Lower lobe of right lung (tissue), 2 donors: ENCODE measurements at regions not wholly inside any gene's neighbourhood (a gene's known extent, or its start where the extent isn't known, plus 50 kb on each side); places are given as distances from the start of the nearest gene placed in this dataset.

Experiments
- ATAC-seq, 2 donors: fragments of 200-7000 bp; cut with Tn5 transposase; one replicate each; pipeline ENCODE4 v1.9.1; 2020 to 2022; ENCODE audit warnings: mild to moderate bottlenecking in 2 of 2, moderate library complexity in 2 of 2
- DNase-seq: peaks from one replicate; pipeline ENCODE4 v3.0.0-alpha.2; 2020
- H3K27ac ChIP-seq: fragments of 200-600 bp; one replicate; pipeline ENCODE4 v1.8.0; 2022
- H3K27me3 ChIP-seq: fragments of 200-600 bp; one replicate; pipeline ENCODE4 v1.8.0; 2022; ENCODE audit warnings: low read depth
- H3K36me3 ChIP-seq: fragments of 200-600 bp; one replicate; pipeline ENCODE4 v1.8.0; 2022; ENCODE audit warnings: mild to moderate bottlenecking
- H3K4me1 ChIP-seq: fragments of 200-600 bp; one replicate; pipeline ENCODE4 v1.8.0; 2022
- H3K4me3 ChIP-seq: fragments of 200-600 bp; one replicate; pipeline ENCODE4 v1.8.0; 2022; ENCODE audit warnings: mild to moderate bottlenecking
- H3K9me3 ChIP-seq: fragments of 200-600 bp; one replicate; pipeline ENCODE4 v1.8.0; 2022
- intact Hi-C: fragments of 100-400 bp; cut with DNase I; formaldehyde crosslinking; loops from one replicate; pipeline ENCODE4 v1.11.0; 2022
- TF ChIP-seq, protein P1 (sequence below): fragments of 200-600 bp; IDR thresholded peaks from one replicate; pipeline ENCODE4 v1.8.0; 2022; ENCODE audit warnings: antibody characterized with exemption, mild to moderate bottlenecking
- donor health status: DM: no; HTN: yes; CAD: no; lungs with severe emphysema.

DNA sequence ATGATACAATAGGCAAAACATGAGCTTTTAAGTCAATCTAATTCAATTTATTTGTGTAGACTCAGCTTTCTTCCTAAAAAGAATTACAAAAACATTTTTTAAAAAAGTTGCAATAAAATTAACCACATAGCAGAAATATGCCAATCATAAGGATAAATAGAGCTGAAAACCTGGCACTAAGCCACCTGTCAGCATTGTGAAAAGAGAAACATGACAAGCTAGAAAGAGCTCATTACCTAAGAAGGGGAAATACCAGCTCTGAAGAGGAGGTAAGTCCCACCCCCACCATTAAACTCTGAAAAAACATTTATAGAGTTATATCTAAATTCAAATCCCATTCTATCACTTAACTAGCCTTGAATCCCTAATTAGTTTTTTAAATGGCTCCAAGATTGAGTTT, 372.9 kb downstream of the OSTF1 start:
- TF ChIP-seq, protein P1, sequence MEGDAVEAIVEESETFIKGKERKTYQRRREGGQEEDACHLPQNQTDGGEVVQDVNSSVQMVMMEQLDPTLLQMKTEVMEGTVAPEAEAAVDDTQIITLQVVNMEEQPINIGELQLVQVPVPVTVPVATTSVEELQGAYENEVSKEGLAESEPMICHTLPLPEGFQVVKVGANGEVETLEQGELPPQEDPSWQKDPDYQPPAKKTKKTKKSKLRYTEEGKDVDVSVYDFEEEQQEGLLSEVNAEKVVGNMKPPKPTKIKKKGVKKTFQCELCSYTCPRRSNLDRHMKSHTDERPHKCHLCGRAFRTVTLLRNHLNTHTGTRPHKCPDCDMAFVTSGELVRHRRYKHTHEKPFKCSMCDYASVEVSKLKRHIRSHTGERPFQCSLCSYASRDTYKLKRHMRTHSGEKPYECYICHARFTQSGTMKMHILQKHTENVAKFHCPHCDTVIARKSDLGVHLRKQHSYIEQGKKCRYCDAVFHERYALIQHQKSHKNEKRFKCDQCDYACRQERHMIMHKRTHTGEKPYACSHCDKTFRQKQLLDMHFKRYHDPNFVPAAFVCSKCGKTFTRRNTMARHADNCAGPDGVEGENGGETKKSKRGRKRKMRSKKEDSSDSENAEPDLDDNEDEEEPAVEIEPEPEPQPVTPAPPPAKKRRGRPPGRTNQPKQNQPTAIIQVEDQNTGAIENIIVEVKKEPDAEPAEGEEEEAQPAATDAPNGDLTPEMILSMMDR, result no peak
- Histone ChIP-seq H3K4me3 (no peak overlapping the region), H3K27ac (no peak overlapping the region), H3K36me3 (no peaks in the 10 kb centered on the region), H3K27me3 (no peaks in the 10 kb centered on the region), H3K9me3 (no peaks in the 10 kb centered on the region), H3K4me1 (no peaks in the 10 kb centered on the region)
- intact Hi-C loops, result no loop called here
- no peak for DNase-seq
- no peak for ATAC-seq

DNA sequence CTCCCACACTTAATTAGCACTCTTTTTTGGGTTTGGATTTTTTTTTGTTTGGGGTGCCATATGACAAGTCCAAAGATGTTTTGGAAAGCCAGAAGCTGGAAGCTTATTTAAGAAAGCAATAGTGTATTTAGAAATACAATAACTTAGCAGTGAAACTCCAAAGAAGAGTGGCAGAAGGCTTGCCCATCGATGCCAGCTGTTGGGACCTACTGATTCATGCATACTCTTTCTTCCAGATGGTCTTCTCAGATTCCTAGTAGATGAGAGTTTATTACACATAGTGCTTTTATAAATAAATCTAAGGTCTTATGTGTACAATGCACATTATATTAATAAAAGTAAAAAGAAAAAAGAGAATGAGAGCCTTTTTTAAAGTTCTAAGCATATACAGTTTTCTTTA, 374.6 kb downstream of the OSTF1 start:
- ATAC-seq, result no peak
- intact Hi-C loops, result no loop called here
- H3K9me3 ChIP-seq, result no peaks in the 10 kb centered on the region
- no peak overlapping the region for H3K27ac ChIP-seq
- TF ChIP-seq, protein P1, result no peak
- H3K4me1 ChIP-seq, result no peaks in the 10 kb centered on the region
- DNase-seq, result no peak
- H3K27me3 ChIP-seq, result no peaks in the 10 kb centered on the region
- H3K36me3 ChIP-seq, result no peaks in the 10 kb centered on the region
- H3K4me3 ChIP-seq, result no peak overlapping the region

DNA sequence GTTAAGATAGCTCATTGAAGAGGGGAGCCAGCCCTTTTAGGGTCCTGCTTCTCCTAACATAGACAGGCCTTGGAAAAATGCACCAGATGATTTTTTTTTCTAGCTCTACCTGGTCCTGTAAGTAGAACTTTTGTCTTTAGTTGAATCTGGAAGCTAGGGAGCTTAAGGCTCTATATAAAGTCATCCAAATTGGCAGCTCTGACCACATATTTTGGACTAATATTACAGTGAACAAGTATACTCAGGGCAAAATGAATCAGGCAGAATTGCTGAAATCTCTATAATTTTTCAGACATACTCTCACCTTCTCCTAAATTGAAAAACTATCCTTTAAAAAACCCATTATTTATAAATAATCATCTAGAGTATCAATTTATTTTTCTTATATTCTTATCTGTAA, 375.6 kb downstream of the OSTF1 start:
- DNase-seq, result no peak
- TF ChIP-seq, protein P1, result no peak
- no peak for ATAC-seq
- Histone ChIP-seq H3K27me3 (no peaks in the 10 kb centered on the region), H3K4me1 (no peaks in the 10 kb centered on the region), H3K36me3 (no peaks in the 10 kb centered on the region), H3K27ac (no peak overlapping the region), H3K4me3 (no peak overlapping the region), H3K9me3 (no peaks in the 10 kb centered on the region)
- intact Hi-C loops, result no loop called here

DNA sequence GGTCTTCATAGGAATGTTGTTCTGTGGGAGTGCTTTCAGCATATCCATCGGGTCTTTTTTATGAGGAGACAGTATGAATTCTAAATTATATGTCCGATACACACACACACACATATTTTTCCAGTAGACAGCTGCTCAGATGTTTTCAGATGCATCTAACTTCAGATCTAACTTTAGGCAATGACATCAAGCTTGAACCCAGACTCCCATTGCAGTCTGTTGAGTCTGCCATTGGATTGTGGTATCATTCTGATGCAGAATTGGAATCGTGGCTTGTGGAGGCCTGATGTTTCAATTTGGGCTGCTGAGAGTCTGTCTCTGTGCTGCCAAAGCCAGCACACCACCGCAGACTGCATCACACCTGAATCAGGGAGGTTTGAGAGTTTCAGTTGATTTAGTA, 376.4 kb downstream of the OSTF1 start:
- intact Hi-C loops, result no loop called here
- H3K4me3 ChIP-seq, result no peak overlapping the region
- H3K27me3 ChIP-seq, result no peaks in the 10 kb centered on the region
- ATAC-seq (no peak), DNase-seq (no peak)
- H3K36me3 ChIP-seq, result no peaks in the 10 kb centered on the region
- no peaks in the 10 kb centered on the region for H3K9me3 ChIP-seq
- TF ChIP-seq, protein P1, result no peak
- H3K4me1 ChIP-seq, result no peaks in the 10 kb centered on the region
- H3K27ac ChIP-seq, result no peak overlapping the region

DNA sequence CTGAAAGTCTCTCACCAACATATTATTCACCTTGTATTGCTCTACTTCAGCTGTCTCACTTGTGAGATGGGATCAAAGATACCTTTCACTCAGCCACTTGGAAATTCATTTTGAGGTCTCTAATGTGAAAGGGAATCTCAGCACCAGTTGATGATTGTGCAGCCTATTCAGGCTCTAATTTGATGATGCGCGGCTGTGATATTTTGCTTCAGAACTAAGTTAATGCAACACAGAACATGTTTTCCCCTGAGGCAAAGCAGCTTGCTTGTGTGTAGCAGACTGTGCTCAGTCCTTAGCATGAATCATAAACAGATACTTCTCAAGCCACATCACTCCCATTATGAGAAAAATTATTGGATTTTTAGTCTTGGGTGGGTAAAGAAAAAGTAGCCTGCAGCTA, 378.8 kb downstream of the OSTF1 start:
- no peaks in the 10 kb centered on the region for H3K4me1 ChIP-seq
- intact Hi-C loops, result no loop called here
- DNase-seq (no peak), ATAC-seq (no peak)
- H3K27me3 ChIP-seq, result no peaks in the 10 kb centered on the region
- no peaks in the 10 kb centered on the region for H3K9me3 ChIP-seq
- no peak overlapping the region for H3K4me3 ChIP-seq
- no peaks in the 10 kb centered on the region for H3K36me3 ChIP-seq
- H3K27ac ChIP-seq, result no peak overlapping the region
- TF ChIP-seq, protein P1, result no peak

DNA sequence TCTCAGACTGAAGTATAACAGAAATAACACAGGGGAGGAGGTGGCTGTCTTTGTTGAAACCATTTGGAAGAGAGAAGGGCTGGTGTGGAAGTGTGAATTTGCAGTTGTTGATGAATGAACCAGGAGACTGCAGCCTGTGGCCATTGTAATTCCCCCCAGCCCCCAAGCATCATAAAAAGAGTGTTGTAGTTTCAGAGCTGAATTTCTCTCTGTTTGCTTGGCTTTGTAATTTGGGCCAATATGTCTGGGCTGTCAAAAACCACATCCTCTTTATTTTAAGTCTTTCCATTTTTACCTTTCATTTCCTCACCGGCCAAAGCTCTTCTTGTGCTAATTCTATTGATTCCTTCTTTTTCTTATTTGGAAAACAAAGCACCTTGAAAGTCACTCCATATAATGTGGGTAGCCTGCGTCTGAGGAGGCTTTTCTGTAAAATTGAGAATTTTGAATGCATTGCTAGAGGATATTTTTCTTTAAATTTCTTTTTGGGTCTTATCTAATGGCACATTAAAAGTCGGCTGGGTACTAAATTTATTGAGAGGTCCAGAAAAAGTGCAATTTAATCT, 383.3 kb downstream of the OSTF1 start:
- DNase-seq (no peak), ATAC-seq (no peak)
- TF ChIP-seq, protein P1, result no peak
- no peak overlapping the region for H3K27ac ChIP-seq
- H3K9me3 ChIP-seq, result no peaks in the 10 kb centered on the region
- no peaks in the 10 kb centered on the region for H3K36me3 ChIP-seq
- intact Hi-C loops, result no loop called here
- H3K4me3 ChIP-seq, result no peak overlapping the region
- no peaks in the 10 kb centered on the region for H3K27me3 ChIP-seq
- H3K4me1 ChIP-seq, result no peaks in the 10 kb centered on the region
